Stimulated activated naive B cell treated with anti-CD40 and anti-IgM and Interleukin-4, amounts not matched to agents 10 μg/mL and 1 μg/mL and 100 μg/mL, for 72 hours (primary cell): ENCODE measurements at regions not wholly inside any gene's neighbourhood (a gene's known extent, or its start where the extent isn't known, plus 50 kb on each side); places are given as distances from the start of the nearest gene placed in this dataset.
"Not testable (repeated sequence)": the region's sequence is repeated elsewhere in the genome, so short reads cannot be mapped to it uniquely, and the experiment has no call there.

ENCODE experiments used
- ATAC-seq, 2 donors: fragments of 150-1000 bp; cut with Tn5 transposase; replicated peaks; 2 replicates each; pipeline ENCODE4 v1.10.0; 2021; ENCODE audit warnings: moderate library complexity in 1 of 2
- DNase-seq: peaks from one replicate; pipeline ENCODE4 v3.0.0; 2021
- H3K27ac Mint-ChIP-seq: one replicate; pipeline ENCODE4 v1.8.0; 2022; ENCODE audit warnings: mild to moderate bottlenecking, mixed read lengths
- H3K27me3 Mint-ChIP-seq, 2 donors: one replicate each; pipeline ENCODE4 v1.8.0; 2022; ENCODE audit warnings: mixed read lengths in 2 of 2
- H3K36me3 Mint-ChIP-seq, 2 donors: one replicate each; pipeline ENCODE4 v1.8.0; 2022; ENCODE audit warnings: mixed read lengths in 2 of 2, mild to moderate bottlenecking in 1 of 2
- H3K4me1 Mint-ChIP-seq, 2 donors: one replicate each; pipeline ENCODE4 v1.8.0; 2022; ENCODE audit warnings: mixed read lengths in 2 of 2, mild to moderate bottlenecking in 1 of 2
- H3K4me3 Mint-ChIP-seq, 2 donors: one replicate each; pipeline ENCODE4 v1.8.0; 2022; ENCODE audit warnings: mild to moderate bottlenecking in 2 of 2, mixed read lengths in 2 of 2, moderate library complexity in 1 of 2
- H3K9me3 Mint-ChIP-seq, 2 donors: one replicate each; pipeline ENCODE4 v1.8.0; 2022; ENCODE audit warnings: mixed read lengths in 2 of 2, mild to moderate bottlenecking in 1 of 2

DNA sequence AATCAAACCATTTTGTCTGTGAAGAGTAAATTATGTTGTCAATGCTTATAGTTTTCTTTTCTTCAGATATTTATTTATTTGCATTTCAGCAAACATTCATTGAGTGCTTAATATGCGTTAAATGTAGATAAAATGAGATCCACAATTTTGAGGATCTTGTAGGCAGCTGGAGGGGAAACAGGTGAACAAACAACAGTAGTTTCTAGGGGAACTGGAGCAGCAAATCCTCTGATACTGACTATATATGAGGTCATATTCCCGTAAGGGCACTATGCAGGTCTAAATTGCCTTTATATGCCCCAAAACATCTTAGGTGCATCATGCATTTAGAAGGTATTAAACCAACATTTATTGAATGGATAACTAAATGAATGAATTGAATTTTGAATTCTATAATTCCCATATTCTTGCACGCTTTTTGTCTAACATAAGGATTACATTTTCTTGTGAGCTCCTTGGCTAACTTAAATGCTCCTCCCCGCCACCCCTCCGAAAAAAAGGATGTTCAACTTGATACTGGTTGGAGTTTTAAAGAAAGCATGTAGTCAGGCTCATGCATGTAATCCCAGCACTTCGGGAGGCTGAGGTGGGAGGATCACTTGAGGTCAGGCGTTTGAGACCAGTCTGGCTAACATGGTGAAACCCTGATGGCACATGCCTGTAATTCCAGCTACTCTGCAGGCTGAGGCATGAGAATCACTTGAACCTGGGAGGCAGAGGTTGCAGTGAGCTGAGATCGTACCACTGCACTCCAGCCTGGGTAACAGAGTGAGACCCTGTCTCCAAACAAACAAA, 299.8 kb downstream of the TMEM38B start:
- Mint-ChIP-seq H3K4me1 (no peaks in the 10 kb centered on the region), H3K27me3 (no peaks in the 10 kb centered on the region), H3K27ac (no peak overlapping the region), H3K9me3 (no peaks in the 10 kb centered on the region), H3K36me3 (no peaks in the 10 kb centered on the region), H3K4me3 (no peak overlapping the region)
- DNase-seq (no peak), ATAC-seq (no peak)

DNA sequence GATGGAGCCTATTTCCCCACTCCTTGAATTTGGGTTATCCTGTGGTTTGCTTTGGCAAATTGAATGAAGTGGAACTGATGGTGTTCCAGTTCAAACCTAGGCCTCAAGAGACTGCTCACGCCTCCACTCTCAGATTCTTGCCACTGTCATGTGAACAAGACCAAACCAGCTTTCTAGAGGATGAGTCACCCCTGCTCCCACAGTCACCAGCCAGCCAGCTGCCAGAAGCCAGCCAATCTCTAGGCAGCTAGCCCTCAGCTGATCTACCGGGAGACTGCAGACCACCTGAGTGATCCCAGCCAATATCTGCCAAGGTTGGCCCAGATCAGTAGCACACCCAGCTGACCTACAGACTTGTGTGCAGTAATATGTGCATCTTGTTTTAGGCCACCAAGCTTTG, 300.6 kb downstream of the TMEM38B start:
- Mint-ChIP-seq H3K4me1 (no peaks in the 10 kb centered on the region), H3K9me3 (no peaks in the 10 kb centered on the region), H3K4me3 (no peak overlapping the region), H3K27me3 (no peaks in the 10 kb centered on the region), H3K27ac (no peak overlapping the region), H3K36me3 (no peaks in the 10 kb centered on the region)
- DNase-seq (no peak), ATAC-seq (peak; percentile 63 to 81)

DNA sequence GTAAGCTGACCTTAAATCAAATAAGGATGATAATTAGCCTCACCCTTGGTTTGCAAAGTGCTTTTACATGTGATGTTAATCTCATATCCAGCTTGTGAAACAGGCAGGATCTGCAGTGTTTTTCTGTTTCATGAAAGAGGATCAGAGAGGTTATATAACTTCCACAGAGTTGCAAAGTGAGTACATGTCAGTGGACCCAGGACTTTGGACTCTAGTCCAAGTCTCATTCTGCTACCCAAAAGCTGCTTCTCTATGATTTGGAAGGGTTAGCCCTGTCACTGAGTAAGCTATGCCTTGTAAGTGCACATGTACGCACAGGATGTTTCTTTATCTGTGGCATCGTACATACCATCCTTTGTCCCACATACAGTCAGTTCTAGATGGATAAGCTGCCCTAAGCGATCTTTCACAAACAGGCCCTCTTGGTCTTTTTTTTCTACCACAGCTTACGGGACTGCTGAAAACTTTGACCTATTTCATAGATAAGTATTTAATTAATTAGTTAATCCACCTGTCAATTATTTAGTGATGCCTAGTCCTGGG, 322.9 kb downstream of the TMEM38B start:
- Mint-ChIP-seq H3K27ac (no peak overlapping the region), H3K36me3 (no peaks in the 10 kb centered on the region), H3K4me3 (no peak overlapping the region), H3K9me3 (peaks cover 0 to 5% of the 10 kb centered on the region in 2 donors), H3K27me3 (peaks cover 7 to 15% of the 10 kb centered on the region in 2 donors), H3K4me1 (no peaks in the 10 kb centered on the region)
- no peak for ATAC-seq
- no peak for DNase-seq

DNA sequence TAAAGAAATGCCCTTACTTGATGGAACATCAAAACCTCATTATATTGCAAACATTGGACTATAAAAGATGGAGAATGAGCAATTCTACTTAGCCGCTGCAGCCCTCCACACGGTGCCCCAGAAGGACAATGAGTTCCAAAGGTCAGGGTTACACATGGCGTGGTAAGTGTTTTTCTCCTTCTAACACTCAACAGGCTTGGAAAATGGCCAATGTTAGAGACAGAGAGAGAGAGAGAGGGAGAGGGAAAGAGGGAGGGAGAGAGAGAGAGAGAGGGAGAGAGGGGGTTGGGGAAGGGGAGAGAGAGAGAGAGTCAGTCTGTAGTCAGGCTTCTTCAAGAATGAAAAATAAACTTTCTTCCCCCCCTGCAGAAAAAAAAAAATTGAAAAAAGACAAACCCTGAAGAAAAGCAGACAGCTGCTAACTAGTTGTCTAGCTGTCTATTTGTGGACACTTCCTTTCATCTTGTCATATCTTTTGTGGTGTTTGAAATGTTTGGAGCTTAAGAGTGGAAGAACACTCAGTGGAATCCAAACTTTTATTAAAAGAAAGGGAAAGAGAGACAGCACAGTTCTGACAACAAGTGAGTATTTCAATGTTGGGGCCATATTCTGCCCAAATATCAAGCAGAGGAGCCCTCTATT, 324.8 kb downstream of the TMEM38B start:
- ATAC-seq (no peak), DNase-seq (no peak)
- H3K36me3 Mint-ChIP-seq = no peaks in the 10 kb centered on the region
- no peak overlapping the region for H3K27ac Mint-ChIP-seq
- H3K9me3 Mint-ChIP-seq = peaks cover 2 to 5% of the 10 kb centered on the region in 2 donors
- H3K4me3 Mint-ChIP-seq = no peak overlapping the region
- peaks cover 0 to 5% of the 10 kb centered on the region in 2 donors for H3K4me1 Mint-ChIP-seq
- H3K27me3 Mint-ChIP-seq = peaks cover 7 to 15% of the 10 kb centered on the region in 2 donors

DNA sequence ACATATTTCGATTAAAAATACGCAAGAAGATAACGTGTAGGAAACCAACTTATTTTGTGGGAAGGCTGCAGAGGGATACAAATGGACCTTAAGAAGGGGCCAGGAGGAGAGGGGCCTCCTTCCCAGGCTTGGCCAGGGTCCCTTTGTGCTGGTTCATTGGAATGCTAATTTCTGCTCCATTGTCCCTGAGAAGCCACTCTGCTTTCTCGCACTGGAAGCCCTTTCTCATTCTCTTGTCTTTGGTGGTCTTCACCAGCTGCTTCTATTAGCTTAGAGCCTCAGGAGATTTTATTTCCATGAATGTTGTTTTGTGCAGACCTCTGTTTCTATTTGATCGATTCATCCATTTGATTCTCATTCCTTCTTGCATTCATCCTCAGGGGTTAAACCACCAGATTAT, 325.4 kb downstream of the TMEM38B start:
- H3K27me3 Mint-ChIP-seq = peaks cover 7 to 15% of the 10 kb centered on the region in 2 donors
- peaks cover 2 to 5% of the 10 kb centered on the region in 2 donors for H3K9me3 Mint-ChIP-seq
- no peak overlapping the region for H3K4me3 Mint-ChIP-seq
- no peak overlapping the region for H3K27ac Mint-ChIP-seq
- H3K36me3 Mint-ChIP-seq = no peaks in the 10 kb centered on the region
- no peak for ATAC-seq
- DNase-seq = no peak
- H3K4me1 Mint-ChIP-seq = peaks cover 0 to 5% of the 10 kb centered on the region in 2 donors

DNA sequence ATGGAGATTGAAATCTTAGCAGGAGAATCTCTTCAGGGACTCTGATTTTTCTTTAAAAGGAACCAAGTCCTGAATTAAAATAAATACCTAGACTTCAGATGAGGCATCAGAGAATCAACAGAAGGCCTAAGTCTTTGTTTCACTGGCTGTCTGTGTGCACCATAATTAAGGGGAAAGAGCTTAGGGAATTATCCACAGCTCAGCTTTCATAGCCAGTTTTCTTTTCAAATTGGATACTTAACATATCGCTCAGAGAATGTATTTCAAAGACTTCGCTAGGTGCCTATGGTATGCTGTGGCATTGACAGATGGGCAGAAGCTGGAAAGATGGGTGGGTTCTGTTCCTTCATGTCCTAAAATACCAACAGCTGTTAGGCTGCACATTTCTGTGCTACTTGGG, 325.8 kb downstream of the TMEM38B start:
- peaks cover 7 to 15% of the 10 kb centered on the region in 2 donors for H3K27me3 Mint-ChIP-seq
- no peak overlapping the region for H3K4me3 Mint-ChIP-seq
- no peak overlapping the region for H3K27ac Mint-ChIP-seq
- no peak for DNase-seq
- H3K4me1 Mint-ChIP-seq = peaks cover 0 to 5% of the 10 kb centered on the region in 2 donors
- H3K36me3 Mint-ChIP-seq = no peaks in the 10 kb centered on the region
- peaks cover 2 to 5% of the 10 kb centered on the region in 2 donors for H3K9me3 Mint-ChIP-seq
- no peak for ATAC-seq

DNA sequence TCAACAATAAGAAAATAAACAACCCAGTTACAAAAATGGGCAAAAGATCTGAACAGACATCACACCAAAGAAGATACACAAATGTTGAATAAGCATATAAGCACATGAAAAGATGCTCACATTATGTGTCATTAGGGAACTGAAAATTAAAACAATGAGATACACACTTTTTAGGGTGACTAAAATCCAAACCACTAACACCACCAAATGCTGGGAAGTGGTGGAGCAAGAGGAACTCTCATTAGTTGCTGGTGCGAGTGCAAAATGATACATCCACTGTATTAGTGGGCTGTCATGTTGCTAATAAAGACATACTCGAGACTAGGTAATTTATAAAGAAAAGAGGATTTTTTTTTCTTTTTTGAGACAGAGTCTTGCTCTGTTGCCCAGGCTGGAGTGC, 329.1 kb downstream of the TMEM38B start:
- no peak overlapping the region for H3K27ac Mint-ChIP-seq
- H3K36me3 Mint-ChIP-seq = no peaks in the 10 kb centered on the region
- peaks cover 0 to 2% of the 10 kb centered on the region in 2 donors for H3K9me3 Mint-ChIP-seq
- no peak overlapping the region for H3K4me3 Mint-ChIP-seq
- H3K4me1 Mint-ChIP-seq = peaks cover 0 to 5% of the 10 kb centered on the region in 2 donors
- ATAC-seq (peak; percentile 86), DNase-seq (peak; percentile 5)
- peaks cover 0 to 15% of the 10 kb centered on the region in 2 donors for H3K27me3 Mint-ChIP-seq

DNA sequence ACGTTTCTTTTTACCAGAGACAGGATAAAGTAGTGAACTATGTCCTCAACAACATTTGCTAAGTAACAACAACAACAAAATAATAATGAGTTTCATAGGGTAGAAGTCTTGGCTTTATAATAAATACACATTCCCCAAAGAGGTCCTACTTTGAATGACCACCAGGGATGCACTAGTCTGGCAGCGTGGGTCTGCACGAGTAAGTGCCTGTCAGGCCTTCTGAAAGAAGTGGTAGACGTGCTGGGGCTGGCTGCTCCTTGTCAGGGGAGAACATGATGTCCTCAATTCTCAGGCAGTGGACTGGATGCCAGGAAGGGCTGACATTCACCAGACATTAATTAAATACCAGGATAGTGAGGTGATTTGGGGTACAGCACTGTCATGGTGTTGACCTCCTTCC, 331.1 kb downstream of the TMEM38B start:
- DNase-seq (no peak), ATAC-seq (no peak)
- H3K4me3 Mint-ChIP-seq = no peak overlapping the region
- H3K27ac Mint-ChIP-seq = no peak overlapping the region
- peaks cover 0 to 5% of the 10 kb centered on the region in 2 donors for H3K4me1 Mint-ChIP-seq
- no peaks in the 10 kb centered on the region for H3K36me3 Mint-ChIP-seq
- H3K27me3 Mint-ChIP-seq = peaks cover 0 to 7% of the 10 kb centered on the region in 2 donors
- H3K9me3 Mint-ChIP-seq = peaks cover 0 to 3% of the 10 kb centered on the region in 2 donors

DNA sequence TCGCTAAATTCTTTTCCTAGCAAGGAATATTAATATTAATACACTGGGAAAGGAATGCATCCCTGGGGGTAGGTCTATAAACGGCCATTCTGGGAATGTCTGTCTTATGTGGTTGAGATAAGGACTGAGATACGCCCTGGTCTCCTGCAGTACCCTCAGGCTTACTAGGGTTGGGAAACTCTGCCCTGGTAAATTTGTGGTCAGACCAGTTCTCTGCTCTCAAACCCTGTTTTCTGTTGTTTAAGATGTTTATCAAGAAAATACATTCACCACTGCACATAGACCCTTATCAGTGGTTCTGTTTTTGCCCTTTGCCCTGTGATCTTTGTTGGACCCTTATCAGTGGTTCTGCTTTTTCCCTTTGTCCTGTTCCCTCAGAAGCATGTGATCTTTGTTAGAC, 335.8 kb downstream of the TMEM38B start:
- H3K4me3 Mint-ChIP-seq, H3K4me1 Mint-ChIP-seq, H3K36me3 Mint-ChIP-seq, DNase-seq, ATAC-seq, H3K9me3 Mint-ChIP-seq, H3K27ac Mint-ChIP-seq, H3K27me3 Mint-ChIP-seq: not testable (repeated sequence)

DNA sequence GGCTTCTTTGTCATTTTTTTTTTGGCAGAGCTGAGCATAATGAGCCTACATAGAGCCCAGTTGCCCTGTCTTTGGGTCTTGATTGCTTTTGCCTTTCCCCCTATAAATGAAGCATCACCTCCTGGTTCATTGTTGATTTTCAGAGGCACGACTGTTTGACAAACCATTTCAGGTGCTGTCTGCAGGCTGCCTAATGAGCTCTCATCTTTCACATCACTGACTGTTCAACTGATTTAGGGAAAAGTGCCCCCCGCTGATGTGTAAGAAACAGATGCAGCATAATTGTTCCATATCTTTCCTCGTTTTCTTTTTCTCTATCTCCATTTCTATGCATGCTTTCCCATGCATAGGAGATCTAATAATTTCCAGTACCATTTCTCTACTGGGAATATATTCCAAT, 338.6 kb downstream of the TMEM38B start:
- Mint-ChIP-seq H3K27me3 (no peaks in the 10 kb centered on the region), H3K9me3 (peaks cover 0 to 2% of the 10 kb centered on the region in 2 donors), H3K27ac (no peak overlapping the region), H3K4me3 (no peak overlapping the region), H3K4me1 (no peaks in the 10 kb centered on the region), H3K36me3 (no peaks in the 10 kb centered on the region)
- ATAC-seq (no peak), DNase-seq (no peak)

DNA sequence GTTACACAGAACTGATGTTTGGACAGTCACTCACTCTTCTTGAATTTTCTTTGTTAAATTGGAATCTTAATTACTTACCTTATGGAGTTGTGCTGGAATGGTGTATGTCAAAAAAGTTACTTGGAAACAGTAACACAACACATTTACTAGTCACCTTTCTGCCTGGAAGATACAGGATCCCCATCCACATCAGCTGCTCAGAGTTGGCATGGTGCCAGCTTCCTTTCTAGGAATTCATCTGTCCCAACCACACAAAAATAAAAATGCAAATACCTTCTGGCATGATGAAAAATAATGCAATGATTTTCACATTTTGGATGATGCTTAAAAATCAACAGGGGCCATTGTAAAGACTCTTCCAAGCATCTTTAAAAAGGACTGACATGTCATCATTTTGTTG, 341.5 kb downstream of the TMEM38B start:
- H3K9me3 Mint-ChIP-seq = peaks cover 0 to 2% of the 10 kb centered on the region in 2 donors

DNA sequence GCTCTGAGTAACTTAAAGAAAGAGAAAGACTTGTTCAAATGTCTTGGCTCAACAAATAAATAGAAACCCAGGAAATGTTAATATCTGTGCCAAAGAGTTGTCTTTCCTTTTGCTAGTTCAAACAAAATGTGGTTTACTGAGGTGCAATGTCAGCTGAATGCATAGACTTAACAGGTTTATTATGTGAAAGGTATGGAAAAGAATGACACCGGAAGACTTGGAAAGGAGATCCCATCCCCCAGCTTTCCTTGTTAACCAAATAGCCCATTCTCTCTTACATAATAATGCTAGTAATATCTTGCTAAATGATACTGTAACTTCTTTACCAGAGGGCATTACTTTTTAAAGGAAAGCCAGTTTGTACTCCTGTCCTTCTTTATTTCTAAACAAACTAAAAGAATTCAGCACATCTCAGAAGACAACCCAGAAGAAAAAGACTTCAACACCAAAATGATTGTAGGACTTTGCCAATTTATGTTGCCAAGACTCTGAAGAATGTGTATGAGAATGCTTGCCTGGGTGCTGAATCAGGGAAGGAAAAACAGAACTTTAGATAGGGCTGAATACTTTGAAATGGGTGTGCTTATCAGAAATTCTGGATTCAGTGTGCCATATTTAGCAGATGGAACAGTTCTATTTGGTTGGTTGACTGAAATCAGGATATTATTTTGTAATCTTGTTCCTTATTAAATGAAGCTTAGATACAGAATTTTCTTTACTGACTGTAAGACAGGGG, 344.1 kb downstream of the TMEM38B start:
- peaks cover 0 to 2% of the 10 kb centered on the region in 2 donors for H3K9me3 Mint-ChIP-seq
- ATAC-seq (no peak), DNase-seq (no peak)
- H3K36me3 Mint-ChIP-seq = no peaks in the 10 kb centered on the region
- H3K4me1 Mint-ChIP-seq = no peaks in the 10 kb centered on the region
- no peak overlapping the region for H3K4me3 Mint-ChIP-seq
- H3K27ac Mint-ChIP-seq = no peak overlapping the region
- H3K27me3 Mint-ChIP-seq = no peaks in the 10 kb centered on the region

More for the DNA sequence above, 341.5 kb downstream of the TMEM38B start:
- DNase-seq (no peak), ATAC-seq (no peak)
- Mint-ChIP-seq H3K4me3 (no peak overlapping the region), H3K4me1 (no peaks in the 10 kb centered on the region), H3K36me3 (no peaks in the 10 kb centered on the region), H3K27ac (no peak overlapping the region), H3K27me3 (no peaks in the 10 kb centered on the region)

DNA sequence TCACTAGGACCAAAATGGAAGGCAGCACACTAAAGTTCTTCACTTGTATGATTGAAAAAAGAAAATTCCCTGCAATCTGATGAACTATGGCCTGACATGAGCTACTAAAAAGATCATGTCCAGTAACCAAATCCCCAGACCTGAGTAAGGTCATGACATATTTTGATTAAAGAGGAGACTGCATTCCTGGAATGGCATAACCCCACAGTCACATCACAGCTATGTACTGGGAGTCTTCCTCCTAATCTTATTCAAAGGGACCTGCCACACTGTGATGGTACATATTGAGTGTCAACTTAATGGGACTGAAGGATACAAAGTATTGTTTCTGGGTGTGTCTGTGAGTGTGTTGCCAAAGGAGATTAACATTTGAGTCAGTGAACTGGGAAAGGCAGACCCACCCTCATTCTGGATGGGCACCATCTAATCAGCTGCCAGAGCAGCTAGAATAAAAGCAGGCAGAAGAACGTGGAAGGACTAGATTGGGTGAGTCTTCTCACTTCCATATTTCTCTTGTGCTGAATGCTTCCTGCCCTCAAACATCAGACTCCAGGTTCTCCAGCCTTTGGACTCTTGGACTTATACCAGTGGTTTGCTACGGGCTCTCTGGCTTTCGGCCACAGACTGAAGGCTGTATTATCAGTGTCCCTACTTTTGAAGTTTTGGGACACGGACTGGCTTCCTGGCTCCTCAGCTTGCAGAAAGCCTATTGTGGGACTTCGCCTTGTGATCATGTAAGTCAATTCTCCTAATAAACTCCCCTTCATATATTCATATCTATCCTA, 345.0 kb downstream of the TMEM38B start:
- Mint-ChIP-seq H3K4me3 (no peak overlapping the region), H3K27me3 (no peaks in the 10 kb centered on the region), H3K27ac (no peak overlapping the region), H3K9me3 (peaks cover 0 to 3% of the 10 kb centered on the region in 2 donors), H3K36me3 (peaks cover 0 to under 1% of the 10 kb centered on the region in 2 donors), H3K4me1 (no peaks in the 10 kb centered on the region)
- no peak for ATAC-seq
- no peak for DNase-seq

DNA sequence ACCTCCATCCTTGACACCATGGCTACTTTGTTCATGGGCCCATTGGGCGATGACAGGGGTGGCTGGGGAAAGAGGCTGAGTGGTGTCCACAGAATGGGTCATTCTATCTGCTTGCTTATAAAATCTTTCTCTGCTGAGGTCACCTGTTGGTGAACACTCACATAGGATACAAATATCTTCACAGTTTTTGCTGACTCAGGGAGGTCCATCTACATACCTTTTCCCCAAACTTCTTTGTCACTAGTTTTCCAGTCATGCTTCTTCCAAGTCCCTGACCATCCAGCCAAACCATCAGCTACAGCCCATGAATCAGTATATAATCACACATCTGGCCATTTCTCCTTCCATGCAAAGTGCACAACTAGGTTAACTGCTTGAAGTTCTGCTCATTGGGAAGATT, 347.6 kb downstream of the TMEM38B start:
- H3K9me3 Mint-ChIP-seq, H3K4me3 Mint-ChIP-seq, H3K27me3 Mint-ChIP-seq, H3K4me1 Mint-ChIP-seq, H3K27ac Mint-ChIP-seq, H3K36me3 Mint-ChIP-seq, DNase-seq, ATAC-seq: not testable (repeated sequence)
